GM21526 (cell line): ENCODE measurements at regions not wholly inside any gene's neighbourhood (a gene's known extent, or its start where the extent isn't known, plus 50 kb on each side); places are given as distances from the start of the nearest gene placed in this dataset.
A peak's percentile ranks its signal among the peaks of the same experiment; 100 is the strongest.

Experiments used
- ATAC-seq: cut with Tn5 transposase; IDR thresholded peaks from one replicate; pipeline ENCODE4 v1.9.1; 2021; ENCODE audit warnings: moderate library complexity; ENCODE audit not compliant: unreplicated experiment, low FRiP score

- ATAC-seq: no peak
These were observed 125.3 kb downstream of the TM9SF2 start for GRCh38 chr13:99626461-99627082.

GRCh38 chr13:99624936-99625540 is 123.8 kb downstream of the TM9SF2 start:
- ATAC-seq: no peak

GRCh38 chr13:99620806-99621205 is 119.5 kb downstream of the TM9SF2 start:
- no peak for ATAC-seq

GRCh38 chr13:99619207-99619606 is 117.9 kb downstream of the TM9SF2 start:
- no peak for ATAC-seq

GRCh38 chr13:99617474-99618255 is 116.4 kb downstream of the TM9SF2 start:
- ATAC-seq: no peak

GRCh38 chr13:99614465-99614885 is 113.2 kb downstream of the TM9SF2 start:
- peak; percentile 65 for ATAC-seq
